Astrocyte (in vitro differentiated cells and primary cell): ENCODE measurements at regions not wholly inside any gene's neighbourhood (a gene's known extent, or its start where the extent isn't known, plus 50 kb on each side); places are given as distances from the start of the nearest gene placed in this dataset.

Experiments
- DNase-seq: peaks from one replicate; pipeline ENCODE4 v3.0.0-alpha.2; 2010; ENCODE audit warnings: low read depth
- FAIRE-seq: peaks from 2 replicates; lab custom pipeline; 2011; peaks lifted over from hg19 to GRCh38; lab: Jason Lieb, UNC
- H2AFZ ChIP-seq: 2 replicates; pipeline ENCODE4 v1.6.0; 2012; ENCODE audit warnings: low read depth, low read length, inconsistent platforms
- H3K27ac ChIP-seq: 2 replicates; pipeline ENCODE4 v1.5.1; 2011; ENCODE audit warnings: low read depth, low read length, inconsistent platforms
- H3K27me3 ChIP-seq: 2 replicates; pipeline ENCODE4 v1.6.0; 2011; ENCODE audit warnings: low read length, inconsistent platforms; ENCODE audit not compliant: insufficient read depth
- H3K36me3 ChIP-seq: 2 replicates; pipeline ENCODE4 v1.5.1; 2011; ENCODE audit warnings: low read length, inconsistent platforms; ENCODE audit not compliant: insufficient read depth
- H3K4me1 ChIP-seq: 2 replicates; pipeline ENCODE4 v1.5.1; 2011; ENCODE audit warnings: low read length, inconsistent platforms; ENCODE audit not compliant: insufficient read depth
- H3K4me2 ChIP-seq: 2 replicates; pipeline ENCODE4 v1.6.0; 2012; ENCODE audit warnings: low read length, inconsistent platforms
- H3K4me3 ChIP-seq: 2 replicates; pipeline ENCODE4 v1.5.1; 2011; ENCODE audit warnings: low read depth, mild to moderate bottlenecking, low read length, inconsistent platforms; ENCODE audit not compliant: insufficient read depth
- H3K79me2 ChIP-seq: 2 replicates; pipeline ENCODE4 v1.6.0; 2012; ENCODE audit warnings: mild to moderate bottlenecking, low read length, inconsistent platforms; ENCODE audit not compliant: insufficient read depth
- H3K9ac ChIP-seq: 2 replicates; pipeline ENCODE4 v1.6.0; 2012; ENCODE audit warnings: mild to moderate bottlenecking, low read length, inconsistent platforms
- H3K9me3 ChIP-seq: 2 replicates; pipeline ENCODE4 v1.5.1; 2012; ENCODE audit warnings: low read depth, mild to moderate bottlenecking, low read length, inconsistent platforms; ENCODE audit not compliant: insufficient read depth
- H4K20me1 ChIP-seq: 2 replicates; pipeline ENCODE4 v1.6.0; 2012; ENCODE audit warnings: low read length, inconsistent platforms; ENCODE audit not compliant: insufficient read depth
- H3K27ac Mint-ChIP-seq: one replicate; pipeline ENCODE4 v1.8.0; 2021; ENCODE audit warnings: mild to moderate bottlenecking, mixed read lengths; ENCODE audit not compliant: unreplicated experiment
- H3K27me3 Mint-ChIP-seq: one replicate; pipeline ENCODE4 v1.8.0; 2021; ENCODE audit warnings: low read depth, mixed read lengths; ENCODE audit not compliant: unreplicated experiment
- H3K36me3 Mint-ChIP-seq: one replicate; pipeline ENCODE4 v1.8.0; 2021; ENCODE audit warnings: low read depth, mixed read lengths; ENCODE audit not compliant: unreplicated experiment
- H3K4me1 Mint-ChIP-seq: one replicate; pipeline ENCODE4 v1.8.0; 2021; ENCODE audit warnings: low read depth, mixed read lengths; ENCODE audit not compliant: unreplicated experiment
- H3K4me3 Mint-ChIP-seq: one replicate; pipeline ENCODE4 v1.8.0; 2021; ENCODE audit warnings: mild to moderate bottlenecking, moderate library complexity, mixed read lengths; ENCODE audit not compliant: unreplicated experiment
- H3K9me3 Mint-ChIP-seq: one replicate; pipeline ENCODE4 v1.8.0; 2021; ENCODE audit warnings: mild to moderate bottlenecking, mixed read lengths; ENCODE audit not compliant: unreplicated experiment
- EZH2 ChIP-seq: IDR thresholded peaks from 2 replicates; pipeline ENCODE4 v1.6.1; 2012; ENCODE audit warnings: mild to moderate bottlenecking, low read length, inconsistent platforms; ENCODE audit not compliant: insufficient read depth
- TF ChIP-seq, protein P1 (sequence below): IDR thresholded peaks from 2 replicates; pipeline ENCODE4 v1.5.1; 2011; ENCODE audit warnings: low read depth, mild to moderate bottlenecking, inconsistent platforms, low read length, moderate library complexity; ENCODE audit not compliant: insufficient read depth

DNA sequence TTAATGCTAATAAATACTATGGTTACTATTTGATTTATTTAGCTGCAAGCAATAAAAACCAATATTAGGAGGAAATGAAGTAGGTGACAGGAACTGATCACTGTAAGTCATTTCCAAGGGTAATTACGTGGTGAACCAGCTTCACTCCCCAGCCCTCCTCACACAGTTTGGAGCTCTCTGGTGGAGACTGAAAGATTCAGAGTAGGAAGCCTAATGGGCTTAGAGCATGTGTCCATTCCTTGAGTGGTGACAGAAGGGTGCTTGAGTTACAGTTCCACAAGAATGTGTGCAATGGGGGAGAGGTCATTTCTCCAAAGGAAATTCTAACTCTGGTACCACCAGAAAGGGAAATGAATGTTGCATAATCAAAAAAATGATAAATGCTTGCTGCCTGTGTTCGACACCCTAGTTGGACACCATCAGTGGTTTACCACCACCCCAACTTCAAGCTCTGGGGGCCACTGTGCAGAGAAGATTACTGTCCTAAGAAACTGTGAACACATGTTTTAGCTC, 285.1 kb upstream of the MMADHC start:
- no peak for FAIRE-seq

DNA sequence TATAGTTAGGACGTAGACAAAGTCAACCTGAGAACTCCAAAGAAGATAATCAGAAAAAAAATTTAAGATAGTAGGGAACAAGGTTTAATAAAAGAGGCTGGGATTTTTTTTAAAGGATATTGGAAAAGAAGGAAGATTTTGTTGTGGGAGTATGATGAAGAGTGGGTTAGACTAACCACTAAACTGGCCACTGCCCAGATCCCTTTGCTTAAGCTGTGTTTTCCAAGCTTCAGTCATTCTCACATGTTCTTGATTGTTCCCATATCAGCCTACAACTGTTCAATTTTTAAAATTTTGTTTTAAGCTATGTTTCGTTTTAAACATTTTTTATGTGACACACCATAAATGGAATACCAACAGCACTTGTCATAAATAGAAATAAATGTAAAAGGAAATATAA, 284.5 kb upstream of the MMADHC start:
- Mint-ChIP-seq H3K4me1 (peaks cover 2% of the 10 kb centered on the region), H3K36me3 (no peaks in the 10 kb centered on the region), H3K27me3 (no peaks in the 10 kb centered on the region), H3K4me3 (no peak overlapping the region), H3K9me3 (no peaks in the 10 kb centered on the region), H3K27ac (no peak overlapping the region)
- Histone ChIP-seq H3K79me2 (no peaks in the 10 kb centered on the region), H3K4me3 (no peak overlapping the region), H3K27ac (no peak overlapping the region), H3K9me3 (peaks cover 4% of the 10 kb centered on the region), H3K4me1 (no peaks in the 10 kb centered on the region), H4K20me1 (no peaks in the 10 kb centered on the region), H3K27me3 (no peaks in the 10 kb centered on the region), H3K4me2 (no peak overlapping the region), H3K9ac (no peak overlapping the region), H3K36me3 (no peaks in the 10 kb centered on the region), H2AFZ (no peak overlapping the region)
- FAIRE-seq (no peak), DNase-seq (peak; percentile 29)
- TF ChIP-seq EZH2, result no peak

More for the DNA sequence above, 285.1 kb upstream of the MMADHC start:
- DNase-seq, result no peak
- no peak overlapping the region for H3K4me3 Mint-ChIP-seq
- peaks cover 3% of the 10 kb centered on the region for H3K4me1 ChIP-seq
- no peak overlapping the region for H3K27ac Mint-ChIP-seq
- no peak for TF ChIP-seq EZH2
- TF ChIP-seq, protein P1, sequence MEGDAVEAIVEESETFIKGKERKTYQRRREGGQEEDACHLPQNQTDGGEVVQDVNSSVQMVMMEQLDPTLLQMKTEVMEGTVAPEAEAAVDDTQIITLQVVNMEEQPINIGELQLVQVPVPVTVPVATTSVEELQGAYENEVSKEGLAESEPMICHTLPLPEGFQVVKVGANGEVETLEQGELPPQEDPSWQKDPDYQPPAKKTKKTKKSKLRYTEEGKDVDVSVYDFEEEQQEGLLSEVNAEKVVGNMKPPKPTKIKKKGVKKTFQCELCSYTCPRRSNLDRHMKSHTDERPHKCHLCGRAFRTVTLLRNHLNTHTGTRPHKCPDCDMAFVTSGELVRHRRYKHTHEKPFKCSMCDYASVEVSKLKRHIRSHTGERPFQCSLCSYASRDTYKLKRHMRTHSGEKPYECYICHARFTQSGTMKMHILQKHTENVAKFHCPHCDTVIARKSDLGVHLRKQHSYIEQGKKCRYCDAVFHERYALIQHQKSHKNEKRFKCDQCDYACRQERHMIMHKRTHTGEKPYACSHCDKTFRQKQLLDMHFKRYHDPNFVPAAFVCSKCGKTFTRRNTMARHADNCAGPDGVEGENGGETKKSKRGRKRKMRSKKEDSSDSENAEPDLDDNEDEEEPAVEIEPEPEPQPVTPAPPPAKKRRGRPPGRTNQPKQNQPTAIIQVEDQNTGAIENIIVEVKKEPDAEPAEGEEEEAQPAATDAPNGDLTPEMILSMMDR, result no peak
- H3K27ac ChIP-seq, result no peak overlapping the region
- H3K9ac ChIP-seq, result no peak overlapping the region
- no peaks in the 10 kb centered on the region for H3K27me3 ChIP-seq
- peaks cover 4% of the 10 kb centered on the region for H3K9me3 ChIP-seq
- H3K9me3 Mint-ChIP-seq, result no peaks in the 10 kb centered on the region
- H3K27me3 Mint-ChIP-seq, result no peaks in the 10 kb centered on the region
- no peaks in the 10 kb centered on the region for H4K20me1 ChIP-seq
- H3K36me3 ChIP-seq, result no peaks in the 10 kb centered on the region
- H2AFZ ChIP-seq, result no peak overlapping the region
- H3K4me3 ChIP-seq, result no peak overlapping the region
- peaks cover 2% of the 10 kb centered on the region for H3K4me1 Mint-ChIP-seq
- H3K4me2 ChIP-seq, result no peak overlapping the region
- H3K79me2 ChIP-seq, result no peaks in the 10 kb centered on the region
- no peaks in the 10 kb centered on the region for H3K36me3 Mint-ChIP-seq

DNA sequence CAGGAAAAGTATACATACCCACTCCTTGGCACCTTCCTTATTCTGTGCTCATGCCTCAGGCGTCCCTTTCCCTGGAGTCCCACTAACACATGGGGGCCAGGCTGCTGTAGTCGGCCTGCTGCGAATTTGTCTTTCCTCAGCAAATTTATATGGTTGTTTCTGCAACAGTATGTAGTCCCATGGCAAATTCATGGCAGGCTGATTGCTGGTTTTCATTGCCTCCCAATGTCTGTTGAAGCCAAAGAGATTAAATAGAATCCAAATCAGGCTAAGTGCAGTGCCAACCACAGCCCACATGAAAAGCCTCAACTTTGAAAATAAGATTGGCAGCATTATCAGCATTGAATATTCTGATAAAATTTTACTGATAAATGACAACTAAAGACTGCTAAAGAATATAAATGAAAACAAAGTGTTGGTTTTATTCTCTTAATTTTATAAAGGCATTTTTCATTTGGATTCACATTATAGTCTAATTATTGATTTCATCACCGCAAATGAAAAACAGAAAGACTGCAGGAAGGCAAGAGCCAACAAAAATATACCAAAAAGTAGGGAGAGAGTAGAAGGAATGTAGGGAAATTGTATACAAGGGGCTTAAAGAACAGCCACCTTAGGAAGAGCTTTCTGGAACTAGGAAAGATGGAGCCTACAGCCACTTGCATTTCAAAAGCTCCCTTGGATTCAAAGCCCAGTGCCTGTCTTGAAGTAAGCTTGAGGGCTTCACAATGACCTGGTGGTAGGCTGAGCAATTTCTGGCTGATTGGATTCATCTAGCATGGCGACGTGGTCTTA, 283.7 kb upstream of the MMADHC start:
- Histone ChIP-seq H4K20me1 (no peaks in the 10 kb centered on the region), H3K4me1 (no peaks in the 10 kb centered on the region), H3K9me3 (peaks cover 4% of the 10 kb centered on the region), H3K27me3 (no peaks in the 10 kb centered on the region), H3K4me2 (no peak overlapping the region), H3K4me3 (no peak overlapping the region), H2AFZ (no peak overlapping the region), H3K79me2 (no peaks in the 10 kb centered on the region), H3K36me3 (no peaks in the 10 kb centered on the region), H3K9ac (no peak overlapping the region), H3K27ac (no peak overlapping the region)
- FAIRE-seq, result no peak
- TF ChIP-seq, protein P1, result no peak
- TF ChIP-seq EZH2, result no peak
- no peaks in the 10 kb centered on the region for H3K27me3 Mint-ChIP-seq
- no peaks in the 10 kb centered on the region for H3K9me3 Mint-ChIP-seq
- DNase-seq, result no peak
- peaks cover 2% of the 10 kb centered on the region for H3K4me1 Mint-ChIP-seq
- H3K27ac Mint-ChIP-seq, result no peak overlapping the region
- no peaks in the 10 kb centered on the region for H3K36me3 Mint-ChIP-seq
- H3K4me3 Mint-ChIP-seq, result no peak overlapping the region
